ENCODE measurements at regions not wholly inside any gene's neighbourhood (a gene's known extent, or its start where the extent isn't known, plus 50 kb on each side); places are given as distances from the start of the nearest gene placed in this dataset.

DNA sequence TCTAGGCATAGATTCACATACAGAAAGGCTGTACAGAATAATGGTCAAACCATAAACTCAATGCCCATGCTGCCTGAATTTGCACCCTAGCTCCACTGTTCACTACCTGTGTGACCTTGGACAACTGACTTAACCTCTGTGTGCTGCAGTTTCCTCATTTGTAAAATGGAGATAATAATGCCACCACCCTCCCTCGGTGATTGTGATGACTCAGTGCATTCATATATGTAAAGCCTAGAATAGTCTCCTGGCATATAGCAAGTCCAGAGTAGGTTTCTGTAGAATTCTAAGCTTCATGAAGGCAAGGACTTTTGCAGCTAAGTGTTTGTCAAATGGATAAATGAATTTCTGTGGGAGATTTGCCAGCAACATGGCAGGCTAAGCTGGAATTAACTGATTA lies 297.8 kb upstream of the NR4A3 start:
- TF ChIP-seq GTF2F1 (IDR thresholded peaks at IDR 0.05; ENCODE audit: borderline replicate concordance, low read depth, low read length) = no peak
- TF ChIP-seq, protein P1, sequence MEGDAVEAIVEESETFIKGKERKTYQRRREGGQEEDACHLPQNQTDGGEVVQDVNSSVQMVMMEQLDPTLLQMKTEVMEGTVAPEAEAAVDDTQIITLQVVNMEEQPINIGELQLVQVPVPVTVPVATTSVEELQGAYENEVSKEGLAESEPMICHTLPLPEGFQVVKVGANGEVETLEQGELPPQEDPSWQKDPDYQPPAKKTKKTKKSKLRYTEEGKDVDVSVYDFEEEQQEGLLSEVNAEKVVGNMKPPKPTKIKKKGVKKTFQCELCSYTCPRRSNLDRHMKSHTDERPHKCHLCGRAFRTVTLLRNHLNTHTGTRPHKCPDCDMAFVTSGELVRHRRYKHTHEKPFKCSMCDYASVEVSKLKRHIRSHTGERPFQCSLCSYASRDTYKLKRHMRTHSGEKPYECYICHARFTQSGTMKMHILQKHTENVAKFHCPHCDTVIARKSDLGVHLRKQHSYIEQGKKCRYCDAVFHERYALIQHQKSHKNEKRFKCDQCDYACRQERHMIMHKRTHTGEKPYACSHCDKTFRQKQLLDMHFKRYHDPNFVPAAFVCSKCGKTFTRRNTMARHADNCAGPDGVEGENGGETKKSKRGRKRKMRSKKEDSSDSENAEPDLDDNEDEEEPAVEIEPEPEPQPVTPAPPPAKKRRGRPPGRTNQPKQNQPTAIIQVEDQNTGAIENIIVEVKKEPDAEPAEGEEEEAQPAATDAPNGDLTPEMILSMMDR (IDR thresholded peaks at IDR 0.05; ENCODE audit: control extremely low read depth in 1 of 3, insufficient read depth in 1 of 3, low read depth in 1 of 3, low read length in 3 of 3) = no peak
- no peak for TF ChIP-seq ZNF274 (IDR thresholded peaks at IDR 0.05; ENCODE audit: borderline replicate concordance, extremely low read depth, low read length)
- no peak for TF ChIP-seq CREB1 (IDR thresholded peaks at IDR 0.05)
- no peak for TF ChIP-seq EZH2 (IDR thresholded peaks at IDR 0.05; ENCODE audit: low read depth, low read length, severe bottlenecking)
- no peak for TF ChIP-seq SP4 (IDR thresholded peaks at IDR 0.05; ENCODE audit: low read length)
- TF ChIP-seq EP300 (IDR thresholded peaks at IDR 0.05; ENCODE audit: borderline replicate concordance in 1 of 2, low read depth in 2 of 2, low read length in 2 of 2) = no peak
